Left renal cortex interstitium (tissue), 4 donors: ENCODE measurements at regions not wholly inside any gene's neighbourhood (a gene's known extent, or its start where the extent isn't known, plus 50 kb on each side); places are given as distances from the start of the nearest gene placed in this dataset.
"Not testable (repeated sequence)": the region's sequence is repeated elsewhere in the genome, so short reads cannot be mapped to it uniquely, and the experiment has no call there.

Experiments used
- DNase-seq, 4 donors: peaks; one replicate each; pipeline ENCODE4 v3.0.0-alpha.2; 2013; ENCODE audit warnings: low read depth in 4 of 4, low spot score in 2 of 4, missing footprints in 1 of 4

DNA sequence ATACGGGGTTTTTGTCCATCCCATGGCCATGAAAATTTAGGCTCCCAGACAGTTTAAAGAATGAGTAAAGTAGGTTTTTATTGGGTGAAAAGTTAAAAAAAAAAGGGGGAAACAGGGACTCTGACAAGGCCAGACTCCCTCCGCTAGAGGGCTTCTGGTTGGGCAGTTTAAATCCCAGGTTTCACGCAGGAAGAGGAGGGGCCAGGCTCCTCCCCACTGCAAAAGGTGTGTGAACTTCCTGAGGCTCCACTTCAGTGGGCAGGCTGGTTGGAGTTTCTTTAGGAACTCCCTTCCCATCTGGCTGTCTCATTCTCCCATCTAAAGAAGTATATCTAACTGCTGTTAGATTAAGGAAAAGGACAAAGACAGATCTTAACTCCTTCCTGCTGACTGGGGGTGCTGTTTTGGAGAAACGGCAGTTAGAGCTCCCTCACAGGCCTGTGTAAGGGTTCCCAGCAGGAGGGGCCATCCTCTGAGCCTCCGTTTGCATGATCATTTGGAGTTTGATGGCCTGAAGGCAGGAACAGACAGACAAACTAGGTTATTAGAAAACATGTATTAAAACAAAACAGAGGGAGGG is 1160.7 kb downstream of the CNTNAP5 start:
- DNase-seq, result no peak

DNA sequence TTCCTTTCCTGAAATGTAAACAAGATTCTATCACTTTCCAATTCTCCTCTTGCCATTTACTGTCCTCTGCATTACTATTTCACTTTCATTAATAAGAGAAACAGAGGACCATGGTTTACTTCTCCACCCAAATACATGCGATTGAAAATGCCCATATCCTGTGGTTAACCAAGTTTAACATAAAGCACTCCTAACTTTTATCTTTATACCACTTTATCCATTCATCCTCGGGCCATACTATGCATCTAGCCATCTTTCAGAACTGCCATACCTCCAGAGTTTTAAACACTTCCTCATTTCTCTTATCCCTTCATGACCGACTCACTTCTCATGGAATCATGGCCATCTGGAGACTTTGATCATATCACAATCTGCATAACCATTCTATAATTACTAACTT is 1182.3 kb downstream of the CNTNAP5 start:
- no peak for DNase-seq

DNA sequence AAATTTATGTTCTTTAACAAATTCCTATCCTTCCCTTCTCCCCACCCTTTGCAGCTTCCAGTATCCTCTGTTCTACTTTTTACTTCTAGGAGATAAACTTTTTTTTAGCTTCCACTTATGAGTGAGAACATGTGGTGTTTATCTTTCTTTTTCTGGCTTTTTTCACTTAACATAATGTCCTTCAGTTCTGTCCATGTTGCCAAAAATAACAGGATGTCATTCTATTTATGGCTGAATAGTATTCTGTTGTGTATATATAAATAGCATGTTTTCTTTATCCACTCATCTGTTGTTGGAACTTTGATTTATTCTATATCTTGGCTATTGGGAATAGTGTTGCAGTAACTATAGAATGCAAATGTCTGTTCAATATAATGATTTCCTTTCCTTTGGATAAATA is 1191.2 kb downstream of the CNTNAP5 start:
- no peak for DNase-seq

DNA sequence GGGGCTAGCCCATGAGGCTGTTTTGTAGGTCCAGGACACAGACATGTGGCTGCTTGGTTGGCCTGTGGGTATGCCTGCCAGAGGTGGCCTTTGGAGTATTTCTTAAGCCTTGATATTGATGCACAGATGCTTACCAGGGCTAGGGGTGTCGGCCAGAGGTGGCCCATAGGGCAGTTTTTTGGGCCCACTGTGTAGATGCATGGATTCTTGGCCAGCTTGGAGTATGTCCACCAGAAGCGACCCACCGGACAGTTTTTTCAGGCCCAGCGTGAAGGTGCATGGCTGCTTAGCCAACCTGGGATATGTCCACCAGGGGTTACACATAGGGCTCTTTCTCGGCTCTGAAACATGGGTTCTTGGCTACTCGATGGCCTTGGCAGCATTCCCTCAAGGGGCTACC is 1199.1 kb downstream of the CNTNAP5 start:
- DNase-seq, result no peak

DNA sequence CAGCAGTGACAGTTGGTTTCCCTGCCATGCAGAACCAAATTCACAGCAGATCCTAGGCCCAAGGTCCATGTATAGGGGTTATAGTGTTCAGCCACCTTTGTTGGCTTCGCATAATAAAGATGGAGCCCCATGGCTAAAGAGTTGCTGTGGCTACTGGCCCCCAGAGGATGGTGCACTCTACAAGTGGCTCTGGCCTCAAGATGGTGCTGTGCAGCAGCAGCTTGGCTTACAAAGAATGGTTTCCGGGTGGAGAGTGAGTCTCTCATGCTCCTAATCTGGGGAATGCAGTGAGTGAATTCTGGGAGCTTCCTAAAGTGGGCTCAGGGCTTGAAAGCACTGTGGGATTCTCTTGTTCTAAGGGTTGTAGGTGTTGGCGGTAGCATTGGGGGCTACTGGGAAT is 1199.7 kb downstream of the CNTNAP5 start:
- no peak for DNase-seq

DNA sequence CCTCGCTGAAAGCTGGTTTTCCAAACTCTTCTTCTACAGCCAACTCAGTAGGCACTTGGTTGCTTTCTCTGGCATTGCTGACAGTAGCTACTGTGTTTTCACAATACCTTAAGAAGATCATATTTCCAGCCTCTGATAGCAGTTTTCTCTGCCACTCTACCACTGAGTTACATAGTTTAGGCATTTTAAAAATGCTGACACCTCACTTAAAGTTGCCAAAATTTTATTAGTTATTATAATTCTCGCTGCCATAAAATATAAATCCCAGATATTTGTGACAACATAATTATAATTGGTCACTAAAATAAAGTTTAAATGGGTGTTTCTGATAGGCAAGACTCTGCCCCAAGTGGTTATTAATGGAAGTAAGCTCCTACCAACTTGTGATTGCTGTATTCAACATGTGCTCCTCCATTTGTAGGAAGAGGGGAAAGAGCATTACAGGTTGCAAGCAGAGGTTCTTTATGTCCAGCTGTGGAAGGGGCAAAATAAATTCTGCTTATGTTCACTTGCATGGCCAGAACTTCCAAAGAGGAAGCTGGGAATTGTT is 1202.8 kb downstream of the CNTNAP5 start:
- DNase-seq, result no peak

DNA sequence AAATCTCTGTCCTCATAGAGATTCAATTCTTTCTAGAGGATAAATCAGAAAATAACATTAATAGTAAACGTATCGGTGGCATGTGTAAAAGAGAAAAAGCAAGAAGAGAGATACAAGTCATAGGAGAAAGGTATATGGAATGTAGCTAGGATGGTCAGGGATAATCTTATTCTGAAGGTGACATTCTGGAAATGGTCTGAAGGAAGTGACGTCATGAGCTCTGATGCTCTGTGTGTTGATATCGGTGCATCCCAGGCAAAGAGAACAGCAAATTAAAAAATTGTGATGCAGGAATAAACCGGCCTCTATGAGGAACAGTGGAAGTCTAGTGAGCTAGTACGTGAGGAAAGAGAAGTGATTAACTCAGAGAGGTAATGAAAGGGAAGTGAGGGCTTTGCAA is 1215.8 kb downstream of the CNTNAP5 start:
- no peak for DNase-seq

DNA sequence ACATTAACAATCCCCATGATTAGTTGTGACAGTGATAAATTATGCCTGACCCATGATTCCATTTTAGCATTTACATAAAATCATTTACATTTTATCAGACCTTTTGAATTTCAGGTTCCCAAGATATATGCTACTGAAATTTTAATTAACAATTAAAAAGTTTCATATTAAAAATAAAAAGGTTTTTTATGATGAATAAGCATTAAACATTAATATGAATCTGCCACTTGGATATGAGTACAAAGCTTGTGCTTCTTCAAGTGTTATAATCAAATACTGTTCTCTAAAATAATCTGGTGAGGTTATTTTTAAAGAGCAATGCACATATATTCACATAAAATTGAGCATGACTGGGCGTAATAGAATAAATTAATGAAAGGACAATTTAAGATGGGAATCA is 1218.0 kb downstream of the CNTNAP5 start:
- no peak for DNase-seq

DNA sequence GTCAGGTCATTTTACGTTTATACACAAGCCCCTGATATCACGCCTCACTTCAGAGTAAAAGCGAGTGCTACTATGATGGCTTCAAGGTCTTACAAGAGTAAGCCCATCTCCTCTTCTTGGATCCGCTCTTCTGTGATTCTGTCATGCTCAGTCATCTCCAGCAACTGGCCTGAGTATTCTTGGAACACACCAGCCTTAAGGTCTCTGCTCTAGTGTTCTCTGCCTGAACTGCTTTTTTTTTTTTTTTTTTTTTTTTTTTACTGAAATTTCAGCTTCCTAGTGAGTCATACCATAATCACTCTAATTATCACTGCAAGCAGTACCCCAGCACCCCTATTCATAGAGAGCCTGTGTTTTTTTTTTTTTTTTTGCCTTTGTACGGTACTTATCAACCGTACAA is 1228.9 kb downstream of the CNTNAP5 start:
- no peak for DNase-seq

DNA sequence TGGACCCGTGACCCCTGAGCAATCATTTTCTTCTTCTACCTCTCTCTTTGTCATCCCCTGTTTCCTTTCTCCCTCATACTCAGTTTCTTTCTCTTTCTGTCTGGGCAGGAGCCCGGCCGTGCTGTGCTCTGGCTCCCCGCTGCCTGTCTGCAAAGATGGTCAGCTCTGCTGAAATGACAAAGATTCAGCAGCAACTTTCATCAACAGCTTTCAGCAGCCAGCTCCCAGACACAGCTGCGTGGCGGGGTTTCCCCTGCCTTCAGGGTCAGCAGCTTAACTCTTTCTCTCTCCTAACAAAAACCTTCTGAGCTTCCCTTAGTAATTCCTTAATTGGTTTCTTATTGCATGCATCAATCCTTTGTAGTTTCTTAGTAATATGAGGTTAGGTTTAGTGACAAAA is 1234.4 kb downstream of the CNTNAP5 start:
- no peak for DNase-seq

DNA sequence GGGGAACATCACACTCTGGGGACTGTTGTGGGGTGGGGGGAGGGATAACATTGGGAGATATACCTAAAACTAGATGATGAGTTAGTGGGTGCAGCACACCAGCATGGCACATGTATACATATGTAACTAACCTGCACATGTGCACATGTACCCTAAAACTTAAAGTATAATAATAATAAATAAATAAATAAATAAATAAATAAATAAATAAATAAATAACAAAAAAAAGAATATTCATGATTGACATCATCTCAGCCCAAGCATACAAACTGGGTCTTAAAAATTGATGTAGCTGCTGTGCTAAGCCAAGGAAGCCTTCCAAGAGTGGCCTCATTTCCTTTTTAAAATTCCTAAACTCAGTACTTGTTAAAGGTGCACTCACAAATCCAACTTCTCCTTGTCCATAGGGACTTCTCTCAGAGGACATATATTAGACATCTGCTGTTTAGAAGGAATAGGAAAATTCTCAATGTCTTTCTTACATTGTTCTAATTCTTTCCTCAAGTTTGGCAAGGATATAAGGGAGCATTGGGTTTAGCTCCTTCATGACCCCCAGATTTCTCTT is 1235.4 kb downstream of the CNTNAP5 start:
- not testable (repeated sequence) for DNase-seq

DNA sequence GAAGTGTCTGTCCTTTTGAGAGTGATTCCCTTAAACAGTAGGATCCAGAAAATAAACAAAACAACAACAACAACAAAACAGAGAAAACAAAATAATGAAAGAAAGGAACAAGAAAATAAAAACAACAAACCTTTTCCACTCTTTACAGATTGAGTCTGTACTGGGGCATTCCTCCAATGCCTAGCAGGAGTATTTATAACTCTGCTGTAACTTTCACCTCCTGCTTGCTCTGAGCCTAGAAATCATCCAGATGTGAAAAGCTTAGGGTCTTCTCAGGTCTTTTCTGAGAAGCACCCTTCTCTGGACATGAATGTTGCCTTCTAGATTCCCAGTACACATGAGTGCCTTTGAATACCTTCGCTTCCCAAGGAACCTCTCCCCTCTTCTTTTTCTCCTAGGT is 1239.4 kb downstream of the CNTNAP5 start:
- no peak for DNase-seq

DNA sequence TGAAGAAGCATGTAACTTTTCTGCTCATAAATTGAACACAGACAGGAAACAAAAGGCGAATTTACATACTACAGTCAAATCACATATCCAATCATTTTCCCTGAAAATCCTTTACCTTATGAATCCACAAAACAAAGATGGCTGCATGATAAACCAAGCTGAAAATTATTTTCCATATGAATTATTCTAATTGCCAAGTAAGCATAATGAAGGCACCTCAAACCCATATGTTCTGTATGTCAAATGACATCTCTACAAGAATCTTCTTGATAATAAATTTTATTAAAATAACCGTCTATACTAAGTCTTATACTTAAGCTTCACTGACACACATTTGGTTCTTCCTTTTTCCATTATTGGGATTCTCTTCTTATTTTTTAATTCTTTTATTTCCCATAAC is 1242.6 kb downstream of the CNTNAP5 start:
- DNase-seq, result no peak

DNA sequence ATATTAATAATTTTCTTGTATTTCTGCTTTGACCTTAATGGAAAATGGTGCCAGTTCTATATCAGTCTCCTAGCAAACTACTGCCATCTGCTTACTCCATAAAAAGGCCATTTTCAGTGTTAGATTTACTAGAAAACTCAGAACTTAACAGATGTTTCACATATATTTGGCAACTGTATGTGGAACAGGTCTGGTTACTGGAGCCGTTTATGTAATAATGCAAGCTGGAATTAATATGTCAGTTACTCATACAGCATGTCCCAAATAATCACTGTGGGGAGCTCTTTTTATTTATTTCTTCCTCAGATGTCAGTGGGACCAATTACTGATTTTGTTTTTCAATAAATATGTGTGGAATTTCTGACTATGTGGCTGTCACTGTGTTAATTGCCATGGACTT is 1247.6 kb downstream of the CNTNAP5 start:
- no peak for DNase-seq

DNA sequence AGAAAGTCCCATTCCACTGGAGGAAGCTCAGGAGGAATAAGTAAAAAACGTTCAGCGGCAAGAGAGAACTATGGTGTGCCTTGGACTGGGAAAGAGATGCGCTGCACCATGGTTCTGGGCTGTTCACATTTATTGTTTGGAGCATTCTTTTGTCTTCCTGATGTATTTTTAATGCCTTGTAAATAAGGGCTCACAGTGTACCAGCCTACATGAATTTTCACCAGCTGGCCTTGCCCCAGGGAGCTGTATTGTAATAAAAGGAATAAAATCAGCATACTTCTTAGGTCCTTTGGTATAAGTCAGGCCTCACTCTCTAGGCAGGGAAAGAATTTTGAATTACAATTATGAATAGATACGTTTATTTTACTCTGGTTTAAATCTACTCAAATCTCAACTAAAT is 1249.6 kb downstream of the CNTNAP5 start:
- no peak for DNase-seq

DNA sequence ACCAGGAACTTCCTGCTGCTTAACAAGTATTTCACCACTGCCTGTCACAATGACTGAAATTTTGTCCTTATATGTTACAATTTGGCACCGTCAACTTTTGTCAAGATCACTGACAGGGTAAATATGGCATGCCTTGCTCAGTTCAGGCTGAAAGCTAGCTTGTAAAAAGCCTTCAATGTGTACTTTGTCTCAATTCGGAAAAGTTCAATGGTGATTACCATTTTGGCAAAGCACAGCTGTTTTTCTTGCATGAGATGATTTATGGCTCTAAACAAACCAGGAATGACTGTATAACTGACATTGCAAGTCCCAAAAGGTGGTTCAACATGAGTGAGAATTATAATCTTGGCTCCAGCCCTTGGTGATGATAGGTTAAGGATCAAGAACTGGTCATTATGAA is 1255.2 kb downstream of the CNTNAP5 start:
- DNase-seq, result no peak

DNA sequence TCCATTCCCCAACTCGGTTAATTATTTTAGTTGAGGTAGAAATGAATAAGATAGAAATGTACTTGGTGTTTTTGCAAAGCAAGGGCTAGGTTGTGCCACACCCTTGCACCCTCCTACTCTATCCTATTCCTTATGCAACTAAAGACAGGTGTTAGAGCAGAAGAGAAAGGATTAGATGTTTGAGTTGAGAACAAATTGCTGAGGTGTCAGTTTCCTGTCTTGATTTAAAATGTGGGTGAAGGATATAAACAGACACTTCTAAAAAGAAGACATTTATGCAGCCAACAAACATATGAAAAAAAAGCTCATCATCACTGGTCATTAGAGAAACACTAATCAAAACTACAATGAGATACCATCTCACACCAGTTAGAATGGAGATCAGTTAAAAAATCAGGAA is 1256.2 kb downstream of the CNTNAP5 start:
- no peak for DNase-seq

DNA sequence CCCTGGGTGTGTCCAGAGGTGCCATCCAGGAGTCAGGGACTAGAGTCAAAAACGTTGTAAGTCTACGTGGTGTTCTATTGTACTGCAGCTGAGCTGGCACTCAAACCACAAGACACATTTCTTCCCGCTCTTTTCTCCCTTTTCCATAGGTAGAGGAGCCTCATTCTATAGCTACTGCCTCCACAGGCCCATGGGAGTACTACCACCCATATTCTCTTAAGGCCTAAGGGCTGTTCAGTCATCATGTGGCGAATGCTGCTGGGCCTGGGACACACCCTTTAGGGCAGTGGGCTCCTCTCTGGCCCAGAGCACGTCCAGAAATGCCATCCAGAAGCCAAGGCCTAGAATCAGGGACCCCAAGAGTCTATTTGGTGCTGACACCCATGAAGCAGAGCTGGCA is 1271.7 kb downstream of the CNTNAP5 start:
- no peak for DNase-seq

DNA sequence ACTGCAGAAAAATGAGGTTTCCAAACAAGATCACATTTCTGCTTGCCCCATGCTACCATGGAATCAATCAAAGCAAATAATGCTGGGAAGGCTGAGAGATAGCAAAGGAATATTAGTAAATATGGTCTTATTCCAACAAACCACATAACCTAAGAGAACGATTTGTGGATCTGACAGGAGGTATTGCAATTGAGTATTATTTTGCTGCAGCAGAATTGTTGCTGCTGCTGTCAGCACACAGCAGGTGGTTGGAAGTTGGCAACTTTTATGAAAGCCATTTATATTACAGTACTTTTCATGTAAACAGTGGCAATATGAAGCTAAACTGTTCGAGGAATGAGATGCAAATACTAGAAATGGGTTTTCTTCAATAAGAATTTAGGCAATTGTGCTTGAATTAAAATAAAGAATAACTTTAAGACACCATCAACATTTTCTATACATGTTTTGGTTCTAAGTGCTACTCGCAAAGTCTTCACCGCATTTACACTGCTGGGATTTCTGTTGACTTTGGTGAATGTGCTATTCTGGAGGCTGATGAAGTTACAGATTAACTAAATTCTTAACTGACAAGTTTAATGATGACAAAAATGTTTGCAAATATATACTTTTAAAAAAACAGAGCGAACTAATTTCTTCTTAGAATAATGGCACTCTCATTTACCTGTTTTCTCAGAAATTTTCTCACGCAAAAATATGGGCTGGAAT is 1285.7 kb downstream of the CNTNAP5 start:
- DNase-seq, result no peak

DNA sequence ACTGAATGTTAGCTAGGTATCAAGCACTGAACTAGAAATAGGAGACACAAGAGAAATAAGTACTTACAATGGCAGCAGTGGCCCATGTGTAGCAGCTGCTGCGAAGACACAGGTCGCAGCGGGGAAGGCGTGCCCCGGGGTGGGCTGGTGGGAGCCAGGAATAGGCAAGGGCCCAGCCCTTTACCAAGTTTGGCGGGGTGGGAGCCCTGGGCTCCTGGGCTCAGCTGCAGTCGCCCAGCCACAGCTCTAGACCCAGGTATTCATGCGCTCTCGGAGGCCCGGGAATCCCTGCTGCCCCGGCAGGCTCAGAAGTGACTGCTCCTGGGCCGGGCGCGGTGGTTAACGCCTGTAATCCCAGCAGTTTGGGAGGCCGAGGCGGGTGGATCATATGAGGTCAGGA is 1287.3 kb downstream of the CNTNAP5 start:
- DNase-seq, result no peak

DNA sequence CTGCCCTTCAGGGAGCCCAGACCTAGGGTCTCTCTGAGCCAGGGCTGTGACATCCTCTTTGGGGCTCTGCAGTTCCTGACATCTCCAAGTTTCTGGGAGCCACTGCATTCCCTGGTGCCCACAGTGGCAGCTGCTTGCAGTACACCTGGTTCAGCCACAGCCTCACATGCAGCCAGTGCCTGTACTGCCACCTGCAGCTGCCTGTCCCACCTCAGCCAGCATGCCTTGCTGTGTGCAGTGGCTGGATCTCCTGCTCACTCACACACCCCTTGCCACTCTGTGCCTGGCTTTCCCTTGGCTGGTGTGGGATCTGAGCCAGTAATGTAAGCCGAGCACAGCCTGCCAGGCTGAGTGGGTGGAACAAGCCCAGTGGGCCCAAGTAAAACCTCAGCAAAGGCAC is 1288.7 kb downstream of the CNTNAP5 start:
- DNase-seq, result no peak

DNA sequence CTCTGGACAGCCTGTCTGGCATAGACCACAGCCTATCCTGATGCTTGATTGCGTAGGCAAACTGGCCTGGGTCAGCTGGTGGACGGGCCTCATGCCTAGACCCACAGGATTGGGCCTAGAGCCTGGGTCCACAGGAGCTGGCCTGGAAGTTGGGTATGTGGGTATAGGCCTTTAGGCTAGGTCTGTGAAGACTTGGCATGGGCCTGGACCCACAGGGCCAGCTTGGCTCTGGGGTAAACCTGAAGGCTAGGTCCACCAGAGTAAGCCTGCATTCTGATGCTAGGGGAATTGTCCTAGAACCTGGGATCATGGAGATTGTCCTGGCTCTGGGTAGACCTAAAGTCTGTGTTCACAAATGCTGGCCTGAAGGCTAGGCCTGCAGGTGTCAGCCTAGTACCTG is 1293.7 kb downstream of the CNTNAP5 start:
- DNase-seq, result no peak
